Psoas muscle (tissue), 7 donors: ENCODE measurements at regions not wholly inside any gene's neighbourhood (a gene's known extent, or its start where the extent isn't known, plus 50 kb on each side); places are given as distances from the start of the nearest gene placed in this dataset.

Source experiments
- ATAC-seq, 4 donors: fragments of 200-7000 bp; cut with Tn5 transposase; one replicate each; pipeline ENCODE4 v1.9.1; 2020; ENCODE audit warnings: moderate library complexity in 3 of 4, mild to moderate bottlenecking in 2 of 4
- DNase-seq, 2 donors: peaks; one replicate each; pipeline ENCODE4 v3.0.0-alpha.2; 2020
- H3K27ac ChIP-seq: fragments of 200-600 bp; one replicate; pipeline ENCODE4 v1.8.0; 2022
- H3K27me3 ChIP-seq, 3 donors: fragments of 200-600 bp in 1 of 3; one replicate each; pipeline versions ENCODE4 v1.6.1 to v1.8.0; 2013 to 2022; ENCODE audit warnings: low read length in 2 of 3, mild to moderate bottlenecking in 2 of 3, moderate library complexity in 1 of 3; ENCODE audit not compliant: insufficient read depth in 3 of 3
- H3K36me3 ChIP-seq, 2 donors: fragments of 200-600 bp in 1 of 2; one replicate each; pipeline versions ENCODE4 v1.6.1 to v1.8.0; 2013 to 2022; ENCODE audit warnings: low read depth in 1 of 2, mild to moderate bottlenecking in 1 of 2, moderate library complexity in 1 of 2; ENCODE audit not compliant: insufficient read depth in 1 of 2
- H3K4me1 ChIP-seq: fragments of 200-600 bp; one replicate; pipeline ENCODE4 v1.8.0; 2022
- H3K4me3 ChIP-seq: fragments of 200-600 bp; one replicate; pipeline ENCODE4 v1.8.0; 2022; ENCODE audit warnings: mild to moderate bottlenecking
- H3K9me3 ChIP-seq: fragments of 200-600 bp; one replicate; pipeline ENCODE4 v1.8.0; 2022
- WGBS, 3 donors: extraction: QIAGEN DNeasy Blood & Tissue Kit; methylation state at CpG; one replicate each; pipeline versions ENCODE4 v1.1.6 to v1.1.7; 2013; 5-methylcytosine and 5-hydroxymethylcytosine counted together
- intact Hi-C, 2 donors: fragments of 100-400 bp; cut with DNase I; formaldehyde crosslinking; loops; one replicate each; pipeline versions ENCODE4 v1.11.0 to v1.14.2; 2022
- TF ChIP-seq, protein P1 (sequence below): fragments of 200-600 bp; IDR thresholded peaks from one replicate; pipeline ENCODE4 v1.8.0; 2022; ENCODE audit warnings: antibody characterized with exemption
- donor health status: healthy with polysubstance abuse.
- donor health status: DM: no; HTN: no; CAD: no; lungs with moderate emphysema.
- donor health status: Bipolar disorder and iron deficiency.
- donor health status: healthy.
- donor health status: DM: yes; HTN: yes; CAD: no.
- donor health status: DM: no; HTN: no; CAD: no.
- donor health status: DM: yes; HTN: yes; CAD: no.

DNA sequence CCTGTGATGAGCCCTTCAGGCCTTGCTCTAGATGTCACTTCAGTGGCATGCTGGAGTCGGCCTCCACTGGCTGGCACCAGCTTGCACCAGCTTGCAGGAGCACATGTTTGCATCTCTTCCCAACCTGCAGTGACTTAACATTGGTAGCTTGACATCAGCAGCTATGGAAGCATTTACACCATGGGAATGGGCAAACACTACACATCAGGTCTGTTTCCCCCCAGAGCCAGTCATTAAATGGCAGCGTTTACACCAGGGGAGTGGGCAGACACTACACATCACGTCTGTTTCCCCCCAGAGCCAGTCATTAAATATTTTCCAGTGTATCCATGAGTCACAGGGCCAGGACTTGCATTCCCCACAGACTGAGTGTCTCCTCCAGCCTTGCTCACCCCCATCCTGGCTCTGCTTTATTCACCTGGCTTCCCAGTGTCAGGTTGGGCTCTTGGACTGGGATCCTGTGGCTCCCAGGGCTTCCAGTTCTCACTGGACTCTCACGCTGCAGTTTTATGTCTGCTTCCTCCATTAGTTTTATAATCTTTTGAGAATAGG, 51.6 kb upstream of the VRK1 start:
- no peak overlapping the region for H3K4me3 ChIP-seq
- no peaks in the 10 kb centered on the region for H3K9me3 ChIP-seq
- 76 to 79% (median 76%) methylated on average over 4 of the region's 4 CpGs for WGBS, 3 donors
- H3K27ac ChIP-seq: no peak overlapping the region
- intact Hi-C loops: no loop called here
- H3K36me3 ChIP-seq: no peaks in the 10 kb centered on the region
- H3K4me1 ChIP-seq: no peaks in the 10 kb centered on the region
- no peak for ATAC-seq
- TF ChIP-seq, protein P1, sequence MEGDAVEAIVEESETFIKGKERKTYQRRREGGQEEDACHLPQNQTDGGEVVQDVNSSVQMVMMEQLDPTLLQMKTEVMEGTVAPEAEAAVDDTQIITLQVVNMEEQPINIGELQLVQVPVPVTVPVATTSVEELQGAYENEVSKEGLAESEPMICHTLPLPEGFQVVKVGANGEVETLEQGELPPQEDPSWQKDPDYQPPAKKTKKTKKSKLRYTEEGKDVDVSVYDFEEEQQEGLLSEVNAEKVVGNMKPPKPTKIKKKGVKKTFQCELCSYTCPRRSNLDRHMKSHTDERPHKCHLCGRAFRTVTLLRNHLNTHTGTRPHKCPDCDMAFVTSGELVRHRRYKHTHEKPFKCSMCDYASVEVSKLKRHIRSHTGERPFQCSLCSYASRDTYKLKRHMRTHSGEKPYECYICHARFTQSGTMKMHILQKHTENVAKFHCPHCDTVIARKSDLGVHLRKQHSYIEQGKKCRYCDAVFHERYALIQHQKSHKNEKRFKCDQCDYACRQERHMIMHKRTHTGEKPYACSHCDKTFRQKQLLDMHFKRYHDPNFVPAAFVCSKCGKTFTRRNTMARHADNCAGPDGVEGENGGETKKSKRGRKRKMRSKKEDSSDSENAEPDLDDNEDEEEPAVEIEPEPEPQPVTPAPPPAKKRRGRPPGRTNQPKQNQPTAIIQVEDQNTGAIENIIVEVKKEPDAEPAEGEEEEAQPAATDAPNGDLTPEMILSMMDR: no peak
- no peak for DNase-seq
- peaks cover 0 to 62% (median 14%) of the 10 kb centered on the region in 3 donors for H3K27me3 ChIP-seq

DNA sequence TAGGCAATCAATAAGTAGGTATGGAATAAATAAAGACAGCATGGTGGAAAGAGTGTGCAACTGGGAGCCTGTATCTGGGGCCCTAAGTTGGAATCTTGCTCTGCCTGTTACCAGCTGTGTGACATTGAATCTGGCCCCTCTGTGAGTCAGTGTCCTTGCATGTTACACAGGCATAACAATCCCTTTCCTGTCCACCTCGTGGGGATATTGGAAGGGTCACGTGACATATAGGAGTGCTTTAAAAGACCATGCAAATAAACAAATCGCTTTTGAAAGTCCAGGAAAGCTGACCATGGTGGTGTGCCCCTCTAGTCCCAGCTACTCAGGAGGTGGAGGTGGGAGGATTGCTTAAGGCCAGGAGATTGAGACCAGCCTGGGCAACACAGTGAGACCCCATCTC, 51.1 kb upstream of the VRK1 start:
- no peaks in the 10 kb centered on the region for H3K36me3 ChIP-seq
- ATAC-seq (no peak), DNase-seq (no peak)
- H3K9me3 ChIP-seq: no peaks in the 10 kb centered on the region
- 35 to 59% (median 51%) methylated on average over 3 of the region's 3 CpGs for WGBS, 3 donors
- H3K27ac ChIP-seq: no peak overlapping the region
- no peaks in the 10 kb centered on the region for H3K4me1 ChIP-seq
- H3K4me3 ChIP-seq: no peak overlapping the region
- intact Hi-C loops: no loop called here
- peaks cover 0 to 57% (median 13%) of the 10 kb centered on the region in 3 donors for H3K27me3 ChIP-seq
- TF ChIP-seq, protein P1: no peak

DNA sequence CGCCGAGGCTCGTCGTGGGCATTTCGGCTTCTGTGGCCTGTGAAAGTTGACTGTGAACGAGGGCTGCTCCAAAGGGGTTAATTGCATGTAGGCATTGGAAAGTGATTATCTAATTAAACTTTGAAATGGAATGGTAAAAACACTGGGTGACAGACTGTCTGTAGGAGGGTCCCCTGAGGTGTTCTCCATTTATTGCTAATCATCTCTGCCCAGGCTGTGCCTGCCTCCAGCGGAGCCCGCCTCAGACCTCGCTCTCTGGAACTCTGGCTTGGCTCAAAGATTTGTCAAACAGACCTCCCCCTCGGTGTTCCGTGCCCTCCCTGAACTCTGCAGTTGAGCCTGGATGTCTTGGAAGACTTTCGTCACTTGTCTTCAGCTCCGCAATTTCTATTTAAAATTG, 50.2 kb upstream of the VRK1 start:
- DNase-seq: no peak
- Histone ChIP-seq H3K27ac (no peak overlapping the region), H3K9me3 (no peaks in the 10 kb centered on the region), H3K4me1 (no peaks in the 10 kb centered on the region), H3K4me3 (no peak overlapping the region), H3K27me3 (peaks cover 0 to 48% (median 12%) of the 10 kb centered on the region in 3 donors), H3K36me3 (no peaks in the 10 kb centered on the region)
- 74 to 78% (median 76%) methylated on average over 13 of the region's 13 CpGs for WGBS, 3 donors
- TF ChIP-seq, protein P1: no peak
- no peak for ATAC-seq
- intact Hi-C loops: no loop called here
